Ovary (tissue), 7 donors: ENCODE measurements at regions not wholly inside any gene's neighbourhood (a gene's known extent, or its start where the extent isn't known, plus 50 kb on each side); places are given as distances from the start of the nearest gene placed in this dataset.
"Not testable (repeated sequence)": the region's sequence is repeated elsewhere in the genome, so short reads cannot be mapped to it uniquely, and the experiment has no call there.

Source experiments
- DNase-seq, 5 donors: peaks; one replicate each; pipeline ENCODE4 v3.0.0-alpha.2; 2019 to 2020
- H3K27ac ChIP-seq, 2 donors: fragments of 200-600 bp; one replicate each; pipeline versions ENCODE4 v1.5.1 to v1.8.0; 2019 to 2022
- H3K27me3 ChIP-seq: fragments of 200-600 bp; one replicate; pipeline ENCODE4 v1.8.0; 2022
- H3K36me3 ChIP-seq: fragments of 200-600 bp; sonication (generic); one replicate; pipeline ENCODE4 v1.5.1; 2019
- H3K4me1 ChIP-seq: one replicate; pipeline ENCODE4 v1.8.1; 2013; ENCODE audit warnings: mild to moderate bottlenecking, moderate library complexity; ENCODE audit not compliant: insufficient read depth
- H3K4me3 ChIP-seq: fragments of 200-600 bp; sonication (generic); one replicate; pipeline ENCODE4 v1.5.1; 2017
- H3K9me3 ChIP-seq, 2 donors: fragments of 200-600 bp in 1 of 2; sonication (generic) in 1 of 2; one replicate each; pipeline versions ENCODE4 v1.5.1 to v1.8.1; 2013 to 2019; ENCODE audit warnings: mild to moderate bottlenecking in 1 of 2, moderate library complexity in 1 of 2
- EP300 ChIP-seq: sonication (generic); formaldehyde crosslinking; IDR thresholded peaks from one replicate; pipeline ENCODE4 v1.6.1; 2017; ENCODE audit warnings: antibody characterized with exemption
- POLR2A ChIP-seq: fragments of 450-650 bp; IDR thresholded peaks from one replicate; pipeline ENCODE4 v1.6.1; 2017; ENCODE audit warnings: antibody characterized with exemption, mild to moderate bottlenecking, moderate library complexity
- WGBS, 3 donors: extraction: QIAGEN DNeasy Blood & Tissue Kit in 1 of 3; methylation state at CpG; one replicate each; pipeline versions ENCODE4 v1.1.5 to v1.1.7; 2013 to 2017; 5-methylcytosine and 5-hydroxymethylcytosine counted together
- intact Hi-C, 4 donors: fragments of 100-400 bp; cut with DNase I; formaldehyde crosslinking; loops; one replicate each; pipeline versions ENCODE4 v1.11.0 to v1.15.1; 2022 to 2023
- TF ChIP-seq, protein P1 (sequence below), 3 donors: fragments of 450-650 bp in 2 of 3; fragments of 200-600 bp in 1 of 3; IDR thresholded peaks; one replicate each; pipeline versions ENCODE4 v1.5.1 to v1.8.0; 2016 to 2022; ENCODE audit warnings: antibody characterized with exemption in 3 of 3, mild to moderate bottlenecking in 1 of 3
- donor health status: DM: no; HTN: no; CAD: no; lungs with moderate emphysema.
- donor health status: DM: no; HTN: no; CAD: no.
- donor health status: Bipolar disorder and iron deficiency.
- donor health status: DM: no; HTN: no; CAD: no.
- donor health status: DM: yes; HTN: yes; CAD: no.

DNA sequence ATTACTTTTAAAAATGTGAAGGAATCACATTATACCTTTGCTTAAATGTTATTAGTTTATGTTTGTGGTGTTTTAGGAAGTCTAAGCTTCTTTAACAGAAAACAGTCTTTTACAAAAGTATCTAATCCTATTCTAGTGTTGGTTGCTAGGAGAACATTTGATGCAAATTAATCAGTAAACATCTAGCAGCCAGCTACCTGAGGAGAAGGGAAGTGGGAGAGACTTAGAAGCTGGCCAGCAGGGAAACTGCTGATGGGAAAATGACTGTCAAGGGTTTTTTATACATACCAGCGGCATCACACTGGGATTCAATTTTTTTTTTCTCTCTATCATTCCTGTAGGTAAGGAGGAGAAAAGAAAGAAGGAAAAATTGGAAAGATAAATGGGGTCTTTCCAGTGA, 686.0 kb upstream of the MMS22L start:
- Histone ChIP-seq H3K27ac (no peak overlapping the region), H3K27me3 (no peaks in the 10 kb centered on the region), H3K4me1 (no peaks in the 10 kb centered on the region), H3K4me3 (no peak overlapping the region), H3K36me3 (no peaks in the 10 kb centered on the region), H3K9me3 (no peaks in the 10 kb centered on the region)
- intact Hi-C loops = no loop called here
- no peak for TF ChIP-seq EP300
- TF ChIP-seq POLR2A = no peak
- TF ChIP-seq, protein P1, sequence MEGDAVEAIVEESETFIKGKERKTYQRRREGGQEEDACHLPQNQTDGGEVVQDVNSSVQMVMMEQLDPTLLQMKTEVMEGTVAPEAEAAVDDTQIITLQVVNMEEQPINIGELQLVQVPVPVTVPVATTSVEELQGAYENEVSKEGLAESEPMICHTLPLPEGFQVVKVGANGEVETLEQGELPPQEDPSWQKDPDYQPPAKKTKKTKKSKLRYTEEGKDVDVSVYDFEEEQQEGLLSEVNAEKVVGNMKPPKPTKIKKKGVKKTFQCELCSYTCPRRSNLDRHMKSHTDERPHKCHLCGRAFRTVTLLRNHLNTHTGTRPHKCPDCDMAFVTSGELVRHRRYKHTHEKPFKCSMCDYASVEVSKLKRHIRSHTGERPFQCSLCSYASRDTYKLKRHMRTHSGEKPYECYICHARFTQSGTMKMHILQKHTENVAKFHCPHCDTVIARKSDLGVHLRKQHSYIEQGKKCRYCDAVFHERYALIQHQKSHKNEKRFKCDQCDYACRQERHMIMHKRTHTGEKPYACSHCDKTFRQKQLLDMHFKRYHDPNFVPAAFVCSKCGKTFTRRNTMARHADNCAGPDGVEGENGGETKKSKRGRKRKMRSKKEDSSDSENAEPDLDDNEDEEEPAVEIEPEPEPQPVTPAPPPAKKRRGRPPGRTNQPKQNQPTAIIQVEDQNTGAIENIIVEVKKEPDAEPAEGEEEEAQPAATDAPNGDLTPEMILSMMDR (IDR thresholded peaks at IDR 0.05) = no peak
- no peak for DNase-seq
- 78 to 89% (median 86%) methylated on average over 1 of the region's 1 CpG for WGBS, 3 donors

- H3K36me3 ChIP-seq = no peaks in the 10 kb centered on the region
- intact Hi-C loops = no loop called here
- H3K4me3 ChIP-seq = no peak overlapping the region
- 44 to 60% (median 57%) methylated on average over 2 of the region's 2 CpGs for WGBS, 3 donors
- no peak overlapping the region for H3K27ac ChIP-seq
- H3K4me1 ChIP-seq = no peaks in the 10 kb centered on the region
- no peak for DNase-seq
- TF ChIP-seq EP300 = no peak
- TF ChIP-seq, protein P1 (IDR thresholded peaks at IDR 0.05) = no peak
- H3K9me3 ChIP-seq = no peaks in the 10 kb centered on the region
- H3K27me3 ChIP-seq = no peaks in the 10 kb centered on the region
Observed at GRCh38 chr6:97977084-97977483, 694.1 kb upstream of the MMS22L start.

DNA sequence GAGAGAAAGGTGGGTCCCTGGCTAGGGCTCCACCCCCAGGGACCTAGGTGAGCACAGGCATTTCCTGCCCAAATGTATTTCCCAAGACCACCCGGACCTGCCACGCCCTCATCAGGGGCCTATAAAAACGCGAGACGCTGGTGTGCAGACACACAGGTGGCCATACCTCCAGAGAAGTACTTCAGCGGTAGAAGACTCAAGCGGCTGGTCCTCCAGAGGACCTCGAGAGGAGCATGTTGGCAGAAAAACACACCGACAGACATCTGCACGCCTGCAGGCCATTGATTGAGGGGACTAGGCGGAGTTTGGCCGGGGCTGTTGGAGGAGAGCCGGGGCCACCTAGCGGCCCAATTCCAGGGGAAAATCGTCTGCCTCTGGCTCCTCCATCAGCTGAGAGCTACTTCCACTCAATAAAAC, 695.8 kb upstream of the MMS22L start:
- TF ChIP-seq POLR2A = no peak
- TF ChIP-seq EP300 = no peak
- TF ChIP-seq, protein P1 (IDR thresholded peaks at IDR 0.05) = no peak
- 86 to 90% (median 89%) methylated on average over 15 of the region's 15 CpGs for whole genome bisulfite sequencing, 3 donors
- H3K27ac ChIP-seq = no peak overlapping the region
- H3K4me1 ChIP-seq = no peaks in the 10 kb centered on the region
- DNase-seq = no peak
- H3K27me3 ChIP-seq = no peaks in the 10 kb centered on the region
- H3K4me3 ChIP-seq = no peak overlapping the region
- intact Hi-C loops = no loop called here
- H3K9me3 ChIP-seq = no peaks in the 10 kb centered on the region
- H3K36me3 ChIP-seq = no peaks in the 10 kb centered on the region

GRCh38 chr6:97979285-97979684, 696.3 kb upstream of the MMS22L start:
- H3K4me3 ChIP-seq, H3K36me3 ChIP-seq, DNase-seq, H3K9me3 ChIP-seq, H3K27me3 ChIP-seq, H3K27ac ChIP-seq, H3K4me1 ChIP-seq, intact Hi-C loops: not testable (repeated sequence)
- WGBS, 3 donors = 89 to 95% (median 89%) methylated on average over 16 of the region's 16 CpGs

- Histone ChIP-seq H3K27ac (no peak overlapping the region), H3K27me3 (no peaks in the 10 kb centered on the region), H3K4me3 (no peak overlapping the region), H3K36me3 (no peaks in the 10 kb centered on the region), H3K9me3 (no peaks in the 10 kb centered on the region), H3K4me1 (no peaks in the 10 kb centered on the region)
- no peak for DNase-seq
- no peak for TF ChIP-seq POLR2A
- TF ChIP-seq, protein P1 (IDR thresholded peaks at IDR 0.05) = no peak
- intact Hi-C loops = no loop called here
- WGBS, 3 donors = 24 to 42% (median 31%) methylated on average over 1 of the region's 1 CpG
Observed at GRCh38 chr6:97989451-97989850, 706.4 kb upstream of the MMS22L start.
